ENCODE measurements at regions not wholly inside any gene's neighbourhood (a gene's known extent, or its start where the extent isn't known, plus 50 kb on each side); places are given as distances from the start of the nearest gene placed in this dataset.
"Not testable (repeated sequence)": the region's sequence is repeated elsewhere in the genome, so short reads cannot be mapped to it uniquely, and the experiment has no call there.

- no peak for DNase-seq (ENCODE audit: low spot score)
Measured at GRCh38 chr14:71606064-71606463, 326.2 kb upstream of the RGS6 start.

- no peak for DNase-seq (ENCODE audit: low spot score)
Measured at GRCh38 chr14:71606575-71606974, 325.7 kb upstream of the RGS6 start.

GRCh38 chr14:71607056-71607455 is 325.2 kb upstream of the RGS6 start:
- DNase-seq (ENCODE audit: low spot score) = no peak

GRCh38 chr14:71610149-71610548 is 322.1 kb upstream of the RGS6 start:
- no peak for DNase-seq (ENCODE audit: low spot score)

GRCh38 chr14:71610797-71611196 is 321.4 kb upstream of the RGS6 start:
- DNase-seq (ENCODE audit: low spot score) = no peak

- no peak for DNase-seq (ENCODE audit: low spot score)
Measured at GRCh38 chr14:71613168-71613567, 319.1 kb upstream of the RGS6 start.

GRCh38 chr14:71616013-71616412 is 316.2 kb upstream of the RGS6 start:
- DNase-seq (ENCODE audit: low spot score) = no peak

- no peak for DNase-seq (ENCODE audit: low spot score)
Measured at GRCh38 chr14:71618047-71618446, 314.2 kb upstream of the RGS6 start.

GRCh38 chr14:71618716-71619115 is 313.5 kb upstream of the RGS6 start:
- DNase-seq (ENCODE audit: low spot score) = no peak

- DNase-seq (ENCODE audit: low spot score) = no peak
Measured at GRCh38 chr14:71619472-71619871, 312.8 kb upstream of the RGS6 start.

GRCh38 chr14:71620401-71620800 is 311.8 kb upstream of the RGS6 start:
- DNase-seq (ENCODE audit: low spot score) = no peak

- DNase-seq (ENCODE audit: low spot score) = no peak
Measured at GRCh38 chr14:71621276-71621675, 311.0 kb upstream of the RGS6 start.

GRCh38 chr14:71621980-71622605 is 310.1 kb upstream of the RGS6 start:
- no peak for DNase-seq (ENCODE audit: low spot score)

- DNase-seq (ENCODE audit: low spot score) = no peak
Measured at GRCh38 chr14:71623939-71624338, 308.3 kb upstream of the RGS6 start.

- no peak for DNase-seq (ENCODE audit: low spot score)
Measured at GRCh38 chr14:71625175-71625574, 307.1 kb upstream of the RGS6 start.

GRCh38 chr14:71625891-71626701 is 306.1 kb upstream of the RGS6 start:
- DNase-seq (ENCODE audit: low spot score) = no peak

- DNase-seq (ENCODE audit: low spot score) = no peak
Measured at GRCh38 chr14:71628433-71628832, 303.8 kb upstream of the RGS6 start.

- no peak for DNase-seq (ENCODE audit: low spot score)
Measured at GRCh38 chr14:71629250-71629649, 303.0 kb upstream of the RGS6 start.

GRCh38 chr14:71629765-71630492 is 302.3 kb upstream of the RGS6 start:
- no peak for DNase-seq (ENCODE audit: low spot score)

- DNase-seq (ENCODE audit: low spot score) = not testable (repeated sequence)
Measured at GRCh38 chr14:71631030-71631429, 301.2 kb upstream of the RGS6 start.

GRCh38 chr14:71632440-71632946 is 299.7 kb upstream of the RGS6 start:
- no peak for DNase-seq (ENCODE audit: low spot score)

GRCh38 chr14:71636076-71636475 is 296.2 kb upstream of the RGS6 start:
- DNase-seq (ENCODE audit: low spot score) = no peak

Data from hematopoietic multipotent progenitor cell treated with erythropoietin and hydrocortisone succinate and interleukin-3 and kit ligand, for 17 days (in vitro differentiated cells).